ES-I3 (cell line): ENCODE measurements at regions not wholly inside any gene's neighbourhood (a gene's known extent, or its start where the extent isn't known, plus 50 kb on each side); places are given as distances from the start of the nearest gene placed in this dataset.

Source experiments
- H3K36me3 ChIP-seq: 2 replicates; pipeline ENCODE4 v1.6.1; 2013; ENCODE audit warnings: mild to moderate bottlenecking, low read length, control low read depth, moderate library complexity; ENCODE audit not compliant: insufficient read depth
- H3K4me1 ChIP-seq: 2 replicates; pipeline ENCODE4 v1.6.1; 2013; ENCODE audit warnings: mild to moderate bottlenecking, control low read depth, low read length; ENCODE audit not compliant: insufficient read depth
- H3K9ac ChIP-seq: 2 replicates; pipeline ENCODE4 v1.6.1; 2013; ENCODE audit warnings: low read depth, mild to moderate bottlenecking, low read length, moderate library complexity
- H3K9me3 ChIP-seq: 2 replicates; pipeline ENCODE4 v1.6.1; 2013; ENCODE audit warnings: mild to moderate bottlenecking, low read length, moderate library complexity; ENCODE audit not compliant: control insufficient read depth, insufficient read depth

- Histone ChIP-seq H3K36me3 (no peaks in the 10 kb centered on the region; the same call in 1 of the 2 replicates), H3K9ac (no peak overlapping the region), H3K4me1 (no peaks in the 10 kb centered on the region), H3K9me3 (no peaks in the 10 kb centered on the region)
Measured at GRCh38 chr3:159322322-159322939, 520.6 kb downstream of the MFSD1 start.

DNA sequence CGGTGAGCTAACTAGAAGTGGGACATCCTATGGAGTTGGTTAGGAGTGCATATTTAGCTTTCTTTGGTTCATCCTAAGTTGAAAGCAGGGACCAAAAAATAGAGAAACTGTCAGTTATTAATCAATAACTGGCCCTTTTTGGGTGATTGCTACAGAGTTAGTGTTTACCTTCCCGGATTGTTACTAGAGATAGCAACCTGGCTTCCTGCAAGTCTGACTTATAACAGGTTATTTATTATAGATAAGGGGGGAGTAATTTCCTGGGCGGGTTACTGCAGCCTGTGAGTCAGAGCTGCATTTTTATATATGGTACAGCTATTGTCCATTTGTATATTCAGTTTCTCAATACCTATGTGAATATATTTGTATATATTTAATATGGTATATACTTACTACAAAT, 522.0 kb downstream of the MFSD1 start:
- no peaks in the 10 kb centered on the region for H3K4me1 ChIP-seq
- H3K9me3 ChIP-seq: no peaks in the 10 kb centered on the region
- no peak overlapping the region for H3K9ac ChIP-seq
- no peaks in the 10 kb centered on the region; the same call in 1 of the 2 replicates for H3K36me3 ChIP-seq

GRCh38 chr3:159326998-159327397, 525.1 kb downstream of the MFSD1 start:
- Histone ChIP-seq H3K4me1 (no peaks in the 10 kb centered on the region), H3K9me3 (no peaks in the 10 kb centered on the region), H3K9ac (no peak overlapping the region), H3K36me3 (no peaks in the 10 kb centered on the region; the same call in 1 of the 2 replicates)

DNA sequence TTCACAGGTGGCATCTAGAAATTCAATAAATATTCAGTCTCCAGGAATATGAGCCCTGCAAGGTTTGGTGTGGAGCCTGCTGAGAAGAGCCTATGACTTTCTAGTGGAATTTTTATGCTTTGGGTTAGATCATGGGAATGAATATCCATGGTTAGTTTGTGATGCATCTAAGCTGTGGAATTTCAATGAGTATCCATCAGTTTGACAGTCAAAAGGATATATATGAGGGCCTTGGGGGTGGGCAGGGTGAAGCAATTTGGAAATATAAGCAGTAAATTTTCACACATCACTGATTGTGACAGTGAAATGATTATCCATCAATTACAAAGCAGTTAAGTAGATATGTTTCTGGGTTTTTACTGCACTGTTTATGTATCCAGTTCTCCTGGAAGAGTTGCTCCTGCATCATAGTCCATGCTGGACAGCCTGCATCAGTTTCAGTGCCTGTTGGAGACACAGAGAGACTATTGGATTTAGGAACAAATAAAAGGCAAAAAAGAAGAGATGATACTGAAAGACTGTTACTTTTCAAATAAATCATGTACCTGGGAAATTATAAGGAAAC, 530.8 kb downstream of the MFSD1 start:
- Histone ChIP-seq H3K4me1 (no peaks in the 10 kb centered on the region), H3K36me3 (no peaks in the 10 kb centered on the region), H3K9ac (no peak overlapping the region), H3K9me3 (no peaks in the 10 kb centered on the region)

- H3K36me3 ChIP-seq: no peaks in the 10 kb centered on the region
- no peaks in the 10 kb centered on the region for H3K4me1 ChIP-seq
- no peaks in the 10 kb centered on the region for H3K9me3 ChIP-seq
- H3K9ac ChIP-seq: no peak overlapping the region
Measured at GRCh38 chr3:159339131-159339530, 537.3 kb downstream of the MFSD1 start.

DNA sequence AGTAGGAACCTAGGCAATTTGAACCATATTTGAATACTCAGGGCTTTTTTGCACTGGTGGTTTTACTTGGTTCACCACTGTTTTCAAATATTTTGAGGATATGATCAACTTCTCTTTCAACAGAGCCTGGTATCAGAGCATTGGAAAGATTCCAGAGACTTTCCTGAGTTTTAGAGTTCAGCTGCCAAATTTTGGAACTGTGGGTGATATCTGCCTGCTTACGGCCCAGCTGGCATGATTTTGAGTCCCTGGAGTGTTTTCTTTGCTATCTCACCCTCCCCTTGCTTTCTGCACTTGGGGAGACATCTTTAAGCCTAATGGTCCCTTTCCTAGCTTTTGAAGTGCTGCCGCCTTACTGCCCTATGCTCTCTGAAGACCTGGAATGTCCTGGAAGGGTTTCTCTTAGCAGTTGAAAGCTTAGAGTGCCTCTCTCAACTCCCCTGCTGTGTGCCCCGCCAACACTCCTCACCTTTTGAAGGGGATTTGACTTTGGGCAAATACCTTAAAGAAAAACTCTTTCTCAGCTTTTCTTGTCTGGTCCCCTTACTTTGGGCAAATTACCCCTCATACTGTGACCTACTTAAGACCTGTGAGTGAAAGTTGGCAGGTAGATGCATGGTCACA, 539.1 kb downstream of the MFSD1 start:
- Histone ChIP-seq H3K4me1 (no peaks in the 10 kb centered on the region), H3K9ac (no peak overlapping the region), H3K9me3 (no peaks in the 10 kb centered on the region), H3K36me3 (no peaks in the 10 kb centered on the region)

DNA sequence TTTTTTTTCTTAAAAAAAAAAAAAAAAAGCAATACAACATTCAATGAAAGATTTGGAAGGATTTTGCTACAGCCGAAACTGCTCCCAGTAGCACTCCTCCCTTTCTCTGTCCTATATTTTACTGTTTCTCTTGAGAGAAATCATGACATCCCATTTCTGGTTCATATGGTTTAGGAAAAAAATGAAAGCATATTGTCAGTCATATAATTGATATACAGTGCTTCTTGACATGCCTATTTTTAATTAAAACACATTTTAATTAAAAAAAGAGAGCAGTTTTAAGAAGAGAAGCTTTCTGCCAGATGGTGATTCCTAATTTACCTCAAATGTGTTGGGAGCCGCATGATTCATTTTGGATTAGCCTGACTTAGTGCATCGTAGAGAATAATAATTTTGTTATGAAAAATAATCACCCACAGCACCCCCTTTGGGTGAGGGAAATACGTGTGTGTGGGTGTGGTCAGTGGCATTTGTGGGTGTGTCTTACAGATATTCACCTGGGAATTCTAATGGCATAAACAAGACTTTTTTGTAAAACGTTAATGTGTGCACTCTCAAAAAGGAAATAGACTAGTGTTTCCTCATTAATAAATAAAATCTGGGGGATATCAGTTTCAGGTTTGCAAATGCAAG, 544.5 kb downstream of the MFSD1 start:
- Histone ChIP-seq H3K4me1 (no peaks in the 10 kb centered on the region), H3K9me3 (no peaks in the 10 kb centered on the region), H3K9ac (no peak overlapping the region), H3K36me3 (no peaks in the 10 kb centered on the region)

DNA sequence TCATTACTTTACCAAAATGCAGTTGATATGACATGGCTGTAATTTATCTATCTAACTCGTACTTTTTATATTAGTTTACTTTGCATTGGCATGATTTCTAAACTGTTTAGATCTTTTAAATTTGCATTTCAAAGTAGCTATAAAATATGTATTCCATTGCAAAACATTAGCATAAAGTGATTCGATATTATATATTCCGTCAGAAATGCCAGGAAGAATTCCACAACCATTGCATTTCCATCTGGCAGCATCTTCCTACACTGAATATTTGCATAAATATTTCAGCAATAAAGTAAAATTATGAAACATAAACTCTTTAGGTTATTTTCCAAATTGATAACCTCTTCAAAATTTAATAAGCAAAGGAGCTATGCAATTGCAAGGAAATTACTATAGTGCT, 546.6 kb downstream of the MFSD1 start:
- H3K9me3 ChIP-seq: no peaks in the 10 kb centered on the region
- H3K9ac ChIP-seq: no peak overlapping the region
- H3K4me1 ChIP-seq: no peaks in the 10 kb centered on the region
- H3K36me3 ChIP-seq: no peaks in the 10 kb centered on the region

GRCh38 chr3:159356606-159357005, 554.8 kb downstream of the MFSD1 start:
- Histone ChIP-seq H3K36me3 (no peaks in the 10 kb centered on the region), H3K9ac (no peak overlapping the region)

DNA sequence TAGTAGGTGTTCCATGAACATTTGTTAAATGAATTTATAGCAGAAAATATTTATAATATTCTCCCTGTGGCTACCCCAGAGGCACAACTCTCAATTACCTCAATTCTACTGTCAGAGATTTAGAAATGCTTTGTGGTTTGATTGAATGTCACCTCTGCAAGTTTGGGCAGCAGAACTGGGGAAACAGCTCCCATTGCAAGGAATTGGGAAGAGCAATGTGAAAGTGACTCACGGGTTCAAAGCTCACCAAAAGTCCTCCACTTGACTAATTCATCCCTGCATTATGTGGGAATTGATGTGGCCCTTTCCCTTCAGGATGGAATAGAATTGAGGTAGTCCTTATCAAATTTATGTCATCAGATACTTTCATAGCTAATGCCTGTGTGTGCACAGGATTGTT, 562.7 kb downstream of the MFSD1 start:
- H3K4me1 ChIP-seq: no peaks in the 10 kb centered on the region
- H3K9ac ChIP-seq: no peak overlapping the region
- no peaks in the 10 kb centered on the region for H3K36me3 ChIP-seq
- H3K9me3 ChIP-seq: no peaks in the 10 kb centered on the region

More at GRCh38 chr3:159356606-159357005, 554.8 kb downstream of the MFSD1 start:
- Histone ChIP-seq H3K4me1 (no peaks in the 10 kb centered on the region), H3K9me3 (no peaks in the 10 kb centered on the region)

DNA sequence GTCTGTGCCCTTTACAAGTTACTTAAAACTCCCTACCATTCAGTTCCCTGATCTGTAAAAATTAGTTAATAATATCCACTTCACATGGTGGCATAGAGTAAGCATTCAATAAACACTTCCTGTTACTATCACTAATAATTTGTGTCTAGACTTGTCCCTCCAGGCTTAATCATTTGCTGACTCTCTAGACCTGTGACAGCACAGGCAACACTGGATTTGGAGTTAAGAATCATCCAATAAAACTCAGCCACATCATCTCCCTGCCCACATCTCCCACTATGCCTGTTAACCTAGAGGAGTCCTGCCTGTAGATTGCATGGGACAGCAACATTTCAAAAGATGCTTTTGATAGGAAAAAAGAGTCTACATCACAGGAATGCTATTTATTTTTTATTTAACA, 564.6 kb downstream of the MFSD1 start:
- H3K9ac ChIP-seq: no peak overlapping the region
- no peaks in the 10 kb centered on the region for H3K4me1 ChIP-seq
- H3K36me3 ChIP-seq: no peaks in the 10 kb centered on the region
- H3K9me3 ChIP-seq: no peaks in the 10 kb centered on the region

GRCh38 chr3:159371961-159372360, 570.1 kb downstream of the MFSD1 start:
- Histone ChIP-seq H3K9me3 (no peaks in the 10 kb centered on the region), H3K4me1 (no peaks in the 10 kb centered on the region), H3K9ac (no peak overlapping the region), H3K36me3 (no peaks in the 10 kb centered on the region)

- no peaks in the 10 kb centered on the region for H3K9me3 ChIP-seq
- no peaks in the 10 kb centered on the region for H3K4me1 ChIP-seq
- H3K36me3 ChIP-seq: no peaks in the 10 kb centered on the region
- no peak overlapping the region for H3K9ac ChIP-seq
Measured at GRCh38 chr3:159378396-159379194, 576.7 kb downstream of the MFSD1 start.

DNA sequence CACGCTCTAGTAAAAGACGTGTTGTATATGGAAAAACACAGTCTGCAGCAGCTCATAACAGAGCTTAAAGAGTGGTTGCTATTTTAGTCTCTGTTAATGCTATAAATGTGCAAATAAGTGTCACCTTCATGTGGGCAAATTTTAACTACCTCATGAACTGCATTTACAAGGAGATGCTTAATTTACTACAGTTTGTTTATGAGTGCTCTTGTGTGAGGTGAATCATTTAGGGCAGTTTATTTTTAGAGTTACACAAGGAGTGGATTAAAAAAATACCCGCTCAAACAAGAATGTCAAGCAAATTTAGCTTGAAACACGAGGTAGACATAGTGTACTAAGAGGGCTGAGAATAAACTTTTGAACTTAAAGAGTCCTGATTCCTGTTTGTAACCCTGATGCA, 579.0 kb downstream of the MFSD1 start:
- no peaks in the 10 kb centered on the region for H3K36me3 ChIP-seq
- H3K9me3 ChIP-seq: no peaks in the 10 kb centered on the region
- H3K4me1 ChIP-seq: no peaks in the 10 kb centered on the region
- H3K9ac ChIP-seq: no peak overlapping the region
